Adrenal gland (tissue), 5 donors: ENCODE measurements at regions not wholly inside any gene's neighbourhood (a gene's known extent, or its start where the extent isn't known, plus 50 kb on each side); places are given as distances from the start of the nearest gene placed in this dataset.

Experiments
- POLR2A ChIP-seq, 2 donors: fragments of 450-650 bp; IDR thresholded peaks; one replicate each; pipeline ENCODE4 v1.6.1; 2017; ENCODE audit warnings: antibody characterized with exemption in 2 of 2, mild to moderate bottlenecking in 2 of 2, moderate library complexity in 1 of 2
- TF ChIP-seq, protein P1 (sequence below), 6 experiments: fragments of 450-650 bp in 4 of 6; fragments of 200-600 bp in 2 of 6; sonication (generic) in 1 of 6; IDR thresholded peaks; 1 replicate in 5 of 6; 2 replicates in 1 of 6; pipeline versions ENCODE4 v1.5.1 to v1.8.0; 2016 to 2021; ENCODE audit warnings: antibody characterized with exemption in 6 of 6, mild to moderate bottlenecking in 2 of 6, moderate library complexity in 1 of 6
- donor health status: DM: no; HTN: no; CAD: no.

DNA sequence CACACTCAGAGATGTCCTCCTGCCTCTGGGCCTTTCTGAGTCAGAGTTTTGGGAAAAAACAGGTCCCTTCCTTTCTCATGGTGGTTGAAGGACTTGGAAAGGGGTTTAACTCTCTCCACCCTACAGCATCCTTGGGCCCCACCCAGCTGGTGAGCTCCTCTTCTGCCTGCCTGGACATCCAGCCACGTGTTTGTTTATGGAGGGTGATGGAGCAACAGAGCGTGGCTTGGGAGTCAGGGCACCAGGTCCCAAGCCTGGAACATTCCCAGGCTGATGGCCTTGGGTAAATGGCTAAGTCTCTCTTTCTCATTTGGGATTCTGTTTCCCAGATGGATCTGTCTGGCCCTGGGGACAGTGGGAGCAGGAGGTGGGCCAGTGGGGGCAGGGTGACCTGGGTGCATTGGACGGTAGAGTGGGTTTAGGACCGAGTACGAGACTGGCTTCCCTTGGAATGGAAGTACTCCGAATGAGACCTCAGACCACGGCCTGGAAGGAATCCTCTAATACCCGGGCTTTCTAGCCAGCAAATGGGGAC is 141.1 kb upstream of the IRX2 start:
- TF ChIP-seq POLR2A (IDR thresholded peaks at IDR 0.05) = no peak
- TF ChIP-seq, protein P1, sequence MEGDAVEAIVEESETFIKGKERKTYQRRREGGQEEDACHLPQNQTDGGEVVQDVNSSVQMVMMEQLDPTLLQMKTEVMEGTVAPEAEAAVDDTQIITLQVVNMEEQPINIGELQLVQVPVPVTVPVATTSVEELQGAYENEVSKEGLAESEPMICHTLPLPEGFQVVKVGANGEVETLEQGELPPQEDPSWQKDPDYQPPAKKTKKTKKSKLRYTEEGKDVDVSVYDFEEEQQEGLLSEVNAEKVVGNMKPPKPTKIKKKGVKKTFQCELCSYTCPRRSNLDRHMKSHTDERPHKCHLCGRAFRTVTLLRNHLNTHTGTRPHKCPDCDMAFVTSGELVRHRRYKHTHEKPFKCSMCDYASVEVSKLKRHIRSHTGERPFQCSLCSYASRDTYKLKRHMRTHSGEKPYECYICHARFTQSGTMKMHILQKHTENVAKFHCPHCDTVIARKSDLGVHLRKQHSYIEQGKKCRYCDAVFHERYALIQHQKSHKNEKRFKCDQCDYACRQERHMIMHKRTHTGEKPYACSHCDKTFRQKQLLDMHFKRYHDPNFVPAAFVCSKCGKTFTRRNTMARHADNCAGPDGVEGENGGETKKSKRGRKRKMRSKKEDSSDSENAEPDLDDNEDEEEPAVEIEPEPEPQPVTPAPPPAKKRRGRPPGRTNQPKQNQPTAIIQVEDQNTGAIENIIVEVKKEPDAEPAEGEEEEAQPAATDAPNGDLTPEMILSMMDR (IDR thresholded peaks at IDR 0.05) = no peak
